T-cell (primary cell): ENCODE measurements at regions not wholly inside any gene's neighbourhood (a gene's known extent, or its start where the extent isn't known, plus 50 kb on each side); places are given as distances from the start of the nearest gene placed in this dataset.
"Not testable (repeated sequence)": the region's sequence is repeated elsewhere in the genome, so short reads cannot be mapped to it uniquely, and the experiment has no call there.

ENCODE experiments used
- ATAC-seq, 4 experiments: fragments of 200-7000 bp in 3 of 4; fragments of 150-1000 bp in 1 of 4; cut with Tn5 transposase; replicated peaks in 1 of 4; 1 replicate in 3 of 4; 2 replicates in 1 of 4; pipeline ENCODE4 v1.10.0; 2021; ENCODE audit warnings: moderate library complexity in 3 of 4, mild to moderate bottlenecking in 2 of 4, moderate number of reproducible peaks in 1 of 4
- CTCF ChIA-PET, 2 donors: fragments of 300-600 bp; sonication (Branson Sonifier 250); formaldehyde crosslinking; loops; one replicate each; lab custom pipeline; 2022; ENCODE audit warnings: antibody characterized with exemption in 2 of 2; lab: Charles Lee
- POLR2A ChIA-PET, 2 donors: fragments of 300-600 bp; sonication (Branson Sonifier 250); formaldehyde crosslinking; loops; one replicate each; lab custom pipeline; 2022; ENCODE audit warnings: antibody characterized with exemption in 2 of 2; lab: Charles Lee
- DNase-seq, 35 experiments: peaks; one replicate each; pipeline versions ENCODE4 v3.0.0 to v3.0.0-alpha.2; 2013 to 2023
- H3K27ac ChIP-seq: one replicate; pipeline ENCODE4 v1.5.1; 2013; ENCODE audit warnings: low read length
- H3K27me3 ChIP-seq, 2 experiments: replicated peaks in 1 of 2; 1 replicate in 1 of 2; 2 replicates in 1 of 2; pipeline versions ENCODE4 v1.6.1 to v1.7.0; 2013; ENCODE audit warnings: low read length in 1 of 2, mixed read lengths in 1 of 2; ENCODE audit not compliant: control insufficient read depth in 2 of 2, insufficient read depth in 2 of 2; ENCODE audit errors: extremely low read depth in 1 of 2
- H3K36me3 ChIP-seq, 2 donors: 1 replicate in 1 of 2; 2 replicates in 1 of 2; pipeline versions ENCODE4 v1.6.1 to v1.7.0; 2013; ENCODE audit warnings: low read length in 1 of 2; ENCODE audit not compliant: control insufficient read depth in 2 of 2, insufficient read depth in 1 of 2; ENCODE audit errors: extremely low read depth in 1 of 2
- H3K4me1 ChIP-seq, 2 experiments: 1 replicate in 1 of 2; 2 replicates in 1 of 2; pipeline versions ENCODE4 v1.6.1 to v1.7.0; 2013; ENCODE audit warnings: low read length in 2 of 2, mixed read lengths in 1 of 2; ENCODE audit not compliant: insufficient read depth in 2 of 2, control insufficient read depth in 1 of 2; ENCODE audit errors: extremely low read depth in 1 of 2
- H3K4me3 ChIP-seq, 2 donors: 1 replicate in 1 of 2; 2 replicates in 1 of 2; pipeline versions ENCODE4 v1.5.1 to v1.7.0; 2013; ENCODE audit warnings: mild to moderate bottlenecking in 2 of 2, low read length in 1 of 2, moderate library complexity in 1 of 2; ENCODE audit not compliant: control insufficient read depth in 1 of 2; ENCODE audit errors: extremely low read depth in 1 of 2
- H3K9me3 ChIP-seq: 2 replicates; pipeline ENCODE4 v1.7.0; 2013
- H3K27ac Mint-ChIP-seq, 2 donors: one replicate each; pipeline ENCODE4 v1.8.0; 2020 to 2021; ENCODE audit warnings: mild to moderate bottlenecking in 2 of 2, mixed read lengths in 2 of 2
- H3K27me3 Mint-ChIP-seq, 2 donors: one replicate each; pipeline ENCODE4 v1.8.0; 2021 to 2022; ENCODE audit warnings: mixed read lengths in 2 of 2
- H3K36me3 Mint-ChIP-seq: one replicate; pipeline ENCODE4 v1.8.0; 2021; ENCODE audit warnings: mixed read lengths
- H3K4me1 Mint-ChIP-seq, 3 donors: one replicate each; pipeline ENCODE4 v1.8.0; 2020 to 2022; ENCODE audit warnings: mixed read lengths in 3 of 3, mild to moderate bottlenecking in 1 of 3
- H3K4me3 Mint-ChIP-seq, 3 donors: one replicate each; pipeline ENCODE4 v1.8.0; 2020 to 2022; ENCODE audit warnings: mild to moderate bottlenecking in 3 of 3, mixed read lengths in 3 of 3, moderate library complexity in 3 of 3
- H3K9me3 Mint-ChIP-seq, 3 donors: one replicate each; pipeline ENCODE4 v1.8.0; 2020 to 2022; ENCODE audit warnings: mixed read lengths in 3 of 3
- WGBS: methylation state at CpG from one replicate; pipeline ENCODE4 v1.1.5; 2013; ENCODE audit warnings: missing lambda C conversion rate; ENCODE audit not compliant: insufficient coverage; 5-methylcytosine and 5-hydroxymethylcytosine counted together

DNA sequence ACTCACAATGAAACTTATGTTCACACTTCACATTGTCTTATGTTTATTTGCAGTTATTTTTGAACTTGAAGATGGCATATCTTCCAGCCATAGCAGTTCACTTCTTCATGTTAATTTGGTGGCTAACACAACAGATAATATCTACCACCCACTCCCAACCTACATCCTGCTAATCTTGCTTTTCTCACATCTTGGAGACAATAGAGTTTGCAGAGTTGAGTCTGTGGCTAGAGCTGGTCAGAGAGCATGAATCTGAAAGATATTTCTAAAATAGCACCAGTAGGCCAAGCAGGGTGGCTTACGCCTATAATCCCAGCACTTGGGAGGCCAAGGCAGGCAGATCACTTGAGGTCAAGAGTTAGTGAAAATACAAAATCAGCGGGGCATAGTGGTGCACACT, 85.6 kb upstream of the CLPB start:
- H3K27ac Mint-ChIP-seq: peak overlapping the region; percentile 95 to 96
- H3K36me3 ChIP-seq, H3K36me3 Mint-ChIP-seq, POLR2A ChIA-PET, H3K9me3 ChIP-seq, H3K9me3 Mint-ChIP-seq, H3K27me3 Mint-ChIP-seq, H3K27me3 ChIP-seq: not testable (repeated sequence)
- peaks cover 4 to 36% of the 10 kb centered on the region in 2 experiments for H3K4me1 ChIP-seq
- 14% methylated on average over 1 of the region's 2 CpGs for WGBS
- peak overlapping the region; percentile 77 to 82 (median 80) for H3K4me3 Mint-ChIP-seq
- H3K27ac ChIP-seq: peak overlapping the region; percentile 70
- ATAC-seq: peak; percentile 79 to 90 (median 88)
- peaks cover 27 to 38% (median 33%) of the 10 kb centered on the region in 3 donors for H3K4me1 Mint-ChIP-seq
- CTCF ChIA-PET: interaction anchor here in 1 of 2 donors (0.7 kb wide), 1 partner anchor 16 kb away, joined by 3 read pairs; no protein-coding TSS in a partner anchor
- DNase-seq: peak in 7 of 35 experiments; percentile 1 to 61 (median 8)
- H3K4me3 ChIP-seq: peak overlapping the region; percentile 43 to 50

DNA sequence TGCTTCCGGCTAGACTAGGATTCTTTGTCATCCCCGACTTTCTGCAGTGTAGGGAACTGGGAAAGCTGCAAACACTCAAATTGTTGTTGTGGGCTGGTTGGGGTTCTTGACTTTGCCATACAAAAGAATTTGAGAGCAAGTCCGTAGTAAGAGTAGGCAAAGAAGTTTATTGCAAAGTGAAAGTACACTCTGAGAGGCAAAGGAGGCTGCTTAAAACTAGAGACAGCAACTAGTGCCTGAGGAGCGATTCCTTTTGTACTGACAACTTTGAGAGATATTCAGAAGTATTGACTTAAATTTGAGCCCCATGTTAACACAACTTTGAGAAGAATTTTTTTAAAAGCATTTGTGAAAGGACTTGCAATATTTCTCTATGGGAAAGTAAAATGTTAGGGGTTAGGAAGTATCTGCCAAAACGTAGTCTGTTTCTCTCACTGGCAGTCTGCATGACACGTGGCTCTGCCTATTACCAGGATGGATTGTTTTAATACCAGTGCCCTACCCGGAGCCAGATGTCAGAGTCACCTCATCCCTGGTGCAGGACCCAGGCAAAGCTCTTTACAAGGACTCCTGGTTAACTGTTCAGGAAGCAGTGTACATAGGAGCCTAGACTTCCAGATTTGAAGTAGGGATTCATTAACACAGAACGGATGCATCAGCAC, 85.0 kb upstream of the CLPB start:
- Mint-ChIP-seq H3K4me1 (peaks cover 27 to 38% (median 33%) of the 10 kb centered on the region in 3 donors), H3K27ac (peak overlapping the region; percentile 95 to 96), H3K27me3 (no peaks in the 10 kb centered on the region), H3K9me3 (no peaks in the 10 kb centered on the region), H3K4me3 (peak overlapping the region; percentile 77 to 82 (median 80)), H3K36me3 (no peaks in the 10 kb centered on the region)
- peak overlapping the region; percentile 70 for H3K27ac ChIP-seq
- ChIA-PET POLR2A (no interaction called here), CTCF (no interaction called here)
- H3K36me3 ChIP-seq: no peaks in the 10 kb centered on the region
- H3K27me3 ChIP-seq: no peaks in the 10 kb centered on the region
- peak in 6 of 35 experiments; percentile 4 to 40 (median 6) for DNase-seq
- no peaks in the 10 kb centered on the region for H3K9me3 ChIP-seq
- ATAC-seq: peak; percentile 60 to 71 (median 64)
- 0% methylated on average over 5 of the region's 8 CpGs for WGBS
- peak overlapping the region; percentile 43 to 50 for H3K4me3 ChIP-seq
- H3K4me1 ChIP-seq: peaks cover 4 to 36% of the 10 kb centered on the region in 2 experiments

DNA sequence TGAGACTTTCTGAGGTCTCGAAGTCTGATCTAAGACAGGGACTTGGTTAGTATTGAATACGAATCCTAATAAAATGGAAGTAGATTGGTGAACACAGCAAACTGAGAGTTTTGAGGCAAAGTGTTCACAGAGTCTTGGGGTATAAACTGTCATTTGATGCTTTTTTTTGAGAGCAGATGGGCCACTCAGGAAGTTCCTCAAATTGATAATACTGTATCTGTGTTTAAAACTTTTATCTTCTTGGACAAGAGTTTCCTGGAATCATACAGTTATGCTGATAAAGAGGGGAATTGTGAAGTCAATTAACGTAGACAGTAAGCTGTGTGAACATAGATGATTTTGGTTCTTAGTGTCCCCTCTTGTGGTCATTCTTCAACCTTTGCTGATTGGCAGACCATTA, 80.0 kb upstream of the CLPB start:
- Histone ChIP-seq H3K27ac (no peak overlapping the region), H3K9me3 (no peaks in the 10 kb centered on the region), H3K4me1 (peaks cover under 1 to 8% of the 10 kb centered on the region in 2 experiments), H3K27me3 (peaks cover 0 to 5% of the 10 kb centered on the region in 2 experiments), H3K36me3 (no peaks in the 10 kb centered on the region), H3K4me3 (no peak overlapping the region)
- DNase-seq: no peak
- no peak for ATAC-seq
- ChIA-PET POLR2A (no interaction called here), CTCF (no interaction called here)
- Mint-ChIP-seq H3K36me3 (peaks cover 8% of the 10 kb centered on the region), H3K9me3 (peaks cover 10 to 22% (median 11%) of the 10 kb centered on the region in 3 donors), H3K27ac (no peak overlapping the region), H3K27me3 (no peaks in the 10 kb centered on the region), H3K4me3 (no peak overlapping the region), H3K4me1 (peaks cover 4 to 8% (median 5%) of the 10 kb centered on the region in 3 donors)
- WGBS: 93% methylated on average over 2 of the region's 3 CpGs

DNA sequence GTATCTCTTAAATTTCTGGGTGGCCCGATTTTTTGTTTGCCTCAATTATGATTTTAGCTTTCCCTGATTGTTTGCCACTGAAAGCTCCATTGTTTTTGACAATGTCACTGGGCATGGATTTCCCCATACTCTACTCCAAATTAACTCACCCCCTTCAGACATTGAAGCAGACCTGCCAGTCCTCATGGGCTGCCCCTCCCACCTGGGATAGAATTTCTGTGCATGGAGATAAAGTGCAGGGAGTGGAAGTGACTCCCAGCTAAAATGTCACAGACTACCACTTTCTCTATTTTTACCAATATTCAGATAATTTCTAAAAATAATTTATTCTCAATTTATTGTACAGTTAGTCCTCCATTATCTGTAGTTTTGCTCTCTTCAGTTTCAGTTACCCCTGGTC, 79.1 kb upstream of the CLPB start:
- POLR2A ChIA-PET: no interaction called here
- DNase-seq (no peak), ATAC-seq (no peak)
- no peak overlapping the region for H3K4me3 Mint-ChIP-seq
- Histone ChIP-seq H3K27me3 (peaks cover 0 to 5% of the 10 kb centered on the region in 2 experiments), H3K4me1 (no peaks in the 10 kb centered on the region), H3K27ac (no peak overlapping the region), H3K4me3 (no peak overlapping the region), H3K9me3 (no peaks in the 10 kb centered on the region), H3K36me3 (no peaks in the 10 kb centered on the region)
- CTCF ChIA-PET: no interaction called here
- H3K27ac Mint-ChIP-seq: no peak overlapping the region
- 100% methylated on average over 1 of the region's 1 CpG for WGBS
- peaks cover 8% of the 10 kb centered on the region for H3K36me3 Mint-ChIP-seq
- H3K27me3 Mint-ChIP-seq: no peaks in the 10 kb centered on the region
- H3K4me1 Mint-ChIP-seq: peaks cover 0 to 4% (median 0%) of the 10 kb centered on the region in 3 donors
- H3K9me3 Mint-ChIP-seq: peaks cover 10 to 22% (median 11%) of the 10 kb centered on the region in 3 donors

DNA sequence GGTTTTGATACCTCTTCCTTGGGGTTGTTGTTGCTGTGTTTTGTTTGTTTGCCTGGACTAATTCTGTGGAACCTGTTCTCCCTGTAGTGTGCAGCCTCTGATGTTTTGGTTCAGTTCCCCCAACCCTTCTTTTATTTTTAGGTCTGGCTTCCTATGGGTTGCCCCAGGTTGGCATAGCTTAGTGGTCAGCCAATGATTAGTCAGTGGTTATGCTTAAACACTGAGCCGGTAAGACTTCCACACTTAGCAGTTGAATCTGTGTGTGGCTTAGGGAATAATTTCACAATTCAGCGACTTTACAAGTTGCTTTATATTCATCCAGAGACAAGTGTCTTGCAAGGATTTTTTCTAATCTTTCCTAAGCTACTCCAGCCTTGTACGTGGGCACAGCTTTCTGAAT, 78.6 kb upstream of the CLPB start:
- no peak overlapping the region for H3K27ac Mint-ChIP-seq
- POLR2A ChIA-PET: no interaction called here
- ATAC-seq: no peak

DNA sequence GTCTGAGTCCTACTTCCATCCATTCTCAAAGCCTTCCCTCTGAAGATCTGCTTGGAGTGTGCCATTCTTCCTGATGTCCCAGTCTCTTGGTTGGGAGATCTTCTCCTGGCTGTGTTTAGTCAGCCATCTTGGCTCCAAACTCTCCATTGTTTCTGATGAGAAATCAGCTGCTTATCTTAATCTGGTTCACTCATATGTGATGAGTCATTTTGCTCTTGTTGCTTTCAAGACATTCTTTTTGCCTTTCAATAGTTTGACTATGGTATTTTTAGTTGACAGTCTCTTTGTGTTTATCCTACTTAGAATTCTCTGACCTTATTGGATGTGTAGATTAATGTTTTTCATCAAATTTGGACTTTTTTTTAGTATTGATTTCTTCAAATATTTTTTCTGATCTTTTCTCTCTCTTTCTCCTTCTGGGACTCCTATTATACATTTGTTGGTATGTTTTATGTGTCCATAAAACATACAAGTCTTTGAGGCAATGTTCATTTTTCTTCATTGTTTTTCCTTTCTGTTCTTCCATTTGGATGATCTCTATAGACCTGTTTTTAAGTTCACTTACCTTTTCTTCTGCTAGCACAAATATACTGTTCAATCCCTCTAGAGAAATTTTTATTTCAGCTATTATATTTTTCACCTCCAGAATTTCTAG, 77.2 kb upstream of the CLPB start:
- ChIA-PET CTCF (no interaction called here), POLR2A (no interaction called here)
- DNase-seq (no peak), ATAC-seq (no peak)
- Histone ChIP-seq H3K4me3 (no peak overlapping the region), H3K36me3 (no peaks in the 10 kb centered on the region), H3K27ac (no peak overlapping the region), H3K27me3 (peaks cover 0 to 10% of the 10 kb centered on the region in 2 experiments), H3K4me1 (no peaks in the 10 kb centered on the region), H3K9me3 (no peaks in the 10 kb centered on the region)
- Mint-ChIP-seq H3K4me1 (no peaks in the 10 kb centered on the region), H3K27ac (no peak overlapping the region), H3K36me3 (peaks cover 8% of the 10 kb centered on the region), H3K4me3 (no peak overlapping the region), H3K9me3 (peaks cover 11 to 22% (median 15%) of the 10 kb centered on the region in 3 donors), H3K27me3 (no peaks in the 10 kb centered on the region)

More for the DNA sequence above, 78.6 kb upstream of the CLPB start:
- no peak for DNase-seq
- H3K27me3 ChIP-seq: peaks cover 0 to 5% of the 10 kb centered on the region in 2 experiments
- peaks cover 10 to 22% (median 11%) of the 10 kb centered on the region in 3 donors for H3K9me3 Mint-ChIP-seq
- no peaks in the 10 kb centered on the region for H3K36me3 ChIP-seq
- CTCF ChIA-PET: no interaction called here
- no peaks in the 10 kb centered on the region for H3K4me1 ChIP-seq
- peaks cover 0 to 4% (median 0%) of the 10 kb centered on the region in 3 donors for H3K4me1 Mint-ChIP-seq
- H3K36me3 Mint-ChIP-seq: peaks cover 8% of the 10 kb centered on the region
- H3K9me3 ChIP-seq: no peaks in the 10 kb centered on the region
- H3K4me3 Mint-ChIP-seq: no peak overlapping the region
- no peaks in the 10 kb centered on the region for H3K27me3 Mint-ChIP-seq
- H3K27ac ChIP-seq: no peak overlapping the region
- no CpG with 5 or more reads among the region's 3 CpGs for WGBS
- no peak overlapping the region for H3K4me3 ChIP-seq
